Fibroblast of the aortic adventitia (primary cell): ENCODE measurements at regions not wholly inside any gene's neighbourhood (a gene's known extent, or its start where the extent isn't known, plus 50 kb on each side); places are given as distances from the start of the nearest gene placed in this dataset.

Experiments
- DNase-seq: peaks from one replicate; pipeline ENCODE4 v3.0.0-alpha.2; 2010; ENCODE audit warnings: low read depth
- H3K4me3 ChIP-seq: 2 replicates; pipeline ENCODE4 v1.5.1; 2011; ENCODE audit warnings: low read depth, mild to moderate bottlenecking, control low read depth, low read length, moderate library complexity
- CTCF ChIP-seq: IDR thresholded peaks from 2 replicates; pipeline ENCODE4 v1.5.1; 2011; ENCODE audit warnings: mild to moderate bottlenecking, low read length, control low read depth, inconsistent platforms; ENCODE audit not compliant: insufficient read depth

GRCh38 chr18:22829781-22830180 is 103.3 kb upstream of the RBBP8 start:
- H3K4me3 ChIP-seq: no peak overlapping the region
- DNase-seq: no peak
- TF ChIP-seq CTCF: no peak

GRCh38 chr18:22830511-22830910 is 102.6 kb upstream of the RBBP8 start:
- H3K4me3 ChIP-seq: no peak overlapping the region
- no peak for TF ChIP-seq CTCF
- DNase-seq: no peak

- no peak overlapping the region for H3K4me3 ChIP-seq
- no peak for TF ChIP-seq CTCF
- peak; percentile 84 for DNase-seq
Observed at GRCh38 chr18:22831441-22831904, 101.7 kb upstream of the RBBP8 start.

GRCh38 chr18:22836932-22837331 is 96.2 kb upstream of the RBBP8 start:
- DNase-seq: no peak
- no peak overlapping the region for H3K4me3 ChIP-seq
- no peak for TF ChIP-seq CTCF

- no peak for DNase-seq
- no peak overlapping the region for H3K4me3 ChIP-seq
- TF ChIP-seq CTCF: no peak
Observed at GRCh38 chr18:22838221-22838620, 94.9 kb upstream of the RBBP8 start.

GRCh38 chr18:22838639-22839277 is 94.4 kb upstream of the RBBP8 start:
- DNase-seq: no peak
- no peak for TF ChIP-seq CTCF
- no peak overlapping the region for H3K4me3 ChIP-seq

GRCh38 chr18:22839340-22839821 is 93.7 kb upstream of the RBBP8 start:
- no peak for TF ChIP-seq CTCF

More at GRCh38 chr18:22839340-22839821, 93.7 kb upstream of the RBBP8 start:
- DNase-seq: no peak
- H3K4me3 ChIP-seq: no peak overlapping the region
